Keratinocyte (primary cell): ENCODE measurements at regions not wholly inside any gene's neighbourhood (a gene's known extent, or its start where the extent isn't known, plus 50 kb on each side); places are given as distances from the start of the nearest gene placed in this dataset.

Source experiments
- EZH2 ChIP-seq: IDR thresholded peaks from one replicate; pipeline ENCODE4 v1.6.1; 2012; ENCODE audit warnings: inconsistent platforms, mild to moderate bottlenecking, low read length, moderate library complexity
- TF ChIP-seq, protein P1 (sequence below), 3 experiments: IDR thresholded peaks in 1 of 3; conservative IDR thresholded peaks in 1 of 3; optimal IDR thresholded peaks in 1 of 3; 2 replicates in 2 of 3; 3 replicates in 1 of 3; pipeline versions ENCODE3 to v1.5.1; 2011; ENCODE audit warnings: low read length in 3 of 3, mild to moderate bottlenecking in 3 of 3, moderate library complexity in 2 of 3, control low read depth in 1 of 3, inconsistent platforms in 1 of 3; ENCODE audit not compliant: insufficient read depth in 2 of 3; ENCODE audit errors: extremely low read depth in 1 of 3

DNA sequence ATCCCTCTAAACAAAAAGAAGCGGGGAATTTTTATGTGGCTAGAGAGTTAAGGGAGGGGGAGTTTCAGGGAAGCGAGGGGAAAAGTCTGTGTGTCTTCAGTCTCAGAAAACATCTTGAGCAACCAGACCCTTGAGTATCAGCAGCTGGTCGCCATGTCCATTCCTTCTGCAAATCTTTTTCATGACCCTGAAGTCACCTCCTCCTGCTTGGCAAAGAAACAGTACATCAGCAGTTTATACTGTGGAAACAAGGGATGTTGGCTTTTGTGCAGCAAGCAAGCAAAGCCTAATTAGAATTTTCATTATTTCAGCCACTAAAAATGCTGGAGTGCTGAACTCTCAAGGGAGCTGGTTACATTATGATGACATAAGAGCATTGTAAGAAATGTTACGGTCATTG, 187.4 kb upstream of the SLC8A1 start:
- TF ChIP-seq, protein P1, sequence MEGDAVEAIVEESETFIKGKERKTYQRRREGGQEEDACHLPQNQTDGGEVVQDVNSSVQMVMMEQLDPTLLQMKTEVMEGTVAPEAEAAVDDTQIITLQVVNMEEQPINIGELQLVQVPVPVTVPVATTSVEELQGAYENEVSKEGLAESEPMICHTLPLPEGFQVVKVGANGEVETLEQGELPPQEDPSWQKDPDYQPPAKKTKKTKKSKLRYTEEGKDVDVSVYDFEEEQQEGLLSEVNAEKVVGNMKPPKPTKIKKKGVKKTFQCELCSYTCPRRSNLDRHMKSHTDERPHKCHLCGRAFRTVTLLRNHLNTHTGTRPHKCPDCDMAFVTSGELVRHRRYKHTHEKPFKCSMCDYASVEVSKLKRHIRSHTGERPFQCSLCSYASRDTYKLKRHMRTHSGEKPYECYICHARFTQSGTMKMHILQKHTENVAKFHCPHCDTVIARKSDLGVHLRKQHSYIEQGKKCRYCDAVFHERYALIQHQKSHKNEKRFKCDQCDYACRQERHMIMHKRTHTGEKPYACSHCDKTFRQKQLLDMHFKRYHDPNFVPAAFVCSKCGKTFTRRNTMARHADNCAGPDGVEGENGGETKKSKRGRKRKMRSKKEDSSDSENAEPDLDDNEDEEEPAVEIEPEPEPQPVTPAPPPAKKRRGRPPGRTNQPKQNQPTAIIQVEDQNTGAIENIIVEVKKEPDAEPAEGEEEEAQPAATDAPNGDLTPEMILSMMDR (optimal IDR thresholded peaks at IDR 0.05 in 1 of 3, IDR thresholded peaks at IDR 0.05 in 1 of 3, conservative IDR thresholded peaks at IDR 0.05 in 1 of 3; ENCODE audit: extremely low read depth in 1 of 3, insufficient read depth in 2 of 3, low read length in 3 of 3) = no peak
- no peak for TF ChIP-seq EZH2
